Left lung (tissue), 4 donors: ENCODE measurements at regions not wholly inside any gene's neighbourhood (a gene's known extent, or its start where the extent isn't known, plus 50 kb on each side); places are given as distances from the start of the nearest gene placed in this dataset.

Experiments used
- ATAC-seq: fragments of 200-7000 bp; cut with Tn5 transposase; one replicate; pipeline ENCODE4 v1.9.1; 2020; ENCODE audit warnings: moderate library complexity
- DNase-seq, 4 donors: peaks; one replicate each; pipeline ENCODE4 v3.0.0-alpha.2; 2013 to 2020
- H3K27ac ChIP-seq, 2 donors: fragments of 200-600 bp; sonication (generic) in 1 of 2; one replicate each; pipeline versions ENCODE4 v1.5.0 to v1.8.0; 2020 to 2021
- H3K27me3 ChIP-seq, 2 donors: fragments of 200-600 bp; sonication (generic) in 1 of 2; one replicate each; pipeline versions ENCODE4 v1.5.0 to v1.8.0; 2020 to 2021
- H3K36me3 ChIP-seq, 2 donors: fragments of 200-600 bp; sonication (generic) in 1 of 2; one replicate each; pipeline versions ENCODE4 v1.5.0 to v1.8.0; 2020 to 2021
- H3K4me1 ChIP-seq, 2 donors: fragments of 200-600 bp; one replicate each; pipeline ENCODE4 v1.8.0; 2021
- H3K4me3 ChIP-seq, 2 donors: fragments of 200-600 bp; sonication (generic) in 1 of 2; one replicate each; pipeline versions ENCODE4 v1.5.0 to v1.8.0; 2020 to 2021; ENCODE audit warnings: mild to moderate bottlenecking in 1 of 2
- H3K9me3 ChIP-seq, 2 donors: fragments of 200-600 bp; sonication (generic) in 1 of 2; one replicate each; pipeline versions ENCODE4 v1.5.0 to v1.8.0; 2020 to 2021
- CTCF ChIP-seq, 2 donors: fragments of 200-600 bp; sonication (generic) in 1 of 2; IDR thresholded peaks; one replicate each; pipeline versions ENCODE4 v1.5.0 to v1.8.0; 2021; ENCODE audit warnings: antibody characterized with exemption in 2 of 2
- intact Hi-C, 2 donors: fragments of 100-400 bp; cut with DNase I; formaldehyde crosslinking; loops; one replicate each; pipeline versions ENCODE4 v1.11.2 to v1.14.2; 2022
- donor health status: DM: no; HTN: yes; CAD: no.
- donor health status: DM: no; HTN: no; CAD: no.

GRCh38 chr5:165163861-165164260 is 1658.4 kb downstream of the MAT2B start:
- DNase-seq (no peak), ATAC-seq (no peak)
- Histone ChIP-seq H3K27ac (no peak overlapping the region), H3K9me3 (no peaks in the 10 kb centered on the region), H3K27me3 (no peaks in the 10 kb centered on the region), H3K4me3 (no peak overlapping the region), H3K4me1 (no peaks in the 10 kb centered on the region), H3K36me3 (no peaks in the 10 kb centered on the region)
- TF ChIP-seq CTCF (IDR thresholded peaks at IDR 0.05), result no peak
- intact Hi-C loops, result no loop called here

- Histone ChIP-seq H3K4me3 (no peak overlapping the region), H3K9me3 (no peaks in the 10 kb centered on the region), H3K36me3 (no peaks in the 10 kb centered on the region), H3K27me3 (no peaks in the 10 kb centered on the region), H3K27ac (no peak overlapping the region), H3K4me1 (no peaks in the 10 kb centered on the region)
- no peak for DNase-seq
- TF ChIP-seq CTCF (IDR thresholded peaks at IDR 0.05), result no peak
- no peak for ATAC-seq
- intact Hi-C loops, result no loop called here
Measured at GRCh38 chr5:165173651-165174050, 1668.2 kb downstream of the MAT2B start.

GRCh38 chr5:165175041-165175440 is 1669.6 kb downstream of the MAT2B start:
- ATAC-seq, result no peak
- Histone ChIP-seq H3K9me3 (no peaks in the 10 kb centered on the region), H3K4me1 (no peaks in the 10 kb centered on the region), H3K36me3 (no peaks in the 10 kb centered on the region), H3K27ac (no peak overlapping the region), H3K4me3 (no peak overlapping the region), H3K27me3 (no peaks in the 10 kb centered on the region)
- DNase-seq, result no peak
- intact Hi-C loops, result no loop called here
- no peak for TF ChIP-seq CTCF (IDR thresholded peaks at IDR 0.05)

GRCh38 chr5:165184183-165184582 is 1678.8 kb downstream of the MAT2B start:
- H3K27ac ChIP-seq, result no peak overlapping the region
- no peak for TF ChIP-seq CTCF (IDR thresholded peaks at IDR 0.05)
- DNase-seq (no peak), ATAC-seq (no peak)
- peaks cover 0 to 16% of the 10 kb centered on the region in 2 donors for H3K4me1 ChIP-seq
- H3K36me3 ChIP-seq, result no peaks in the 10 kb centered on the region
- H3K4me3 ChIP-seq, result no peak overlapping the region
- H3K27me3 ChIP-seq, result no peaks in the 10 kb centered on the region
- peaks cover 0 to 14% of the 10 kb centered on the region in 2 donors for H3K9me3 ChIP-seq
- intact Hi-C loops, result no loop called here

- DNase-seq, result no peak
- no peak overlapping the region for H3K4me3 ChIP-seq
- H3K4me1 ChIP-seq, result peaks cover 0 to 16% of the 10 kb centered on the region in 2 donors
- H3K27me3 ChIP-seq, result no peaks in the 10 kb centered on the region
- TF ChIP-seq CTCF (IDR thresholded peaks at IDR 0.05), result no peak
- no peaks in the 10 kb centered on the region for H3K36me3 ChIP-seq
- no peak for ATAC-seq
- intact Hi-C loops, result no loop called here
- H3K27ac ChIP-seq, result no peak overlapping the region
- peaks cover 0 to 14% of the 10 kb centered on the region in 2 donors for H3K9me3 ChIP-seq
Measured at GRCh38 chr5:165185716-165186115, 1680.3 kb downstream of the MAT2B start.
